ENCODE measurements at regions not wholly inside any gene's neighbourhood (a gene's known extent, or its start where the extent isn't known, plus 50 kb on each side); places are given as distances from the start of the nearest gene placed in this dataset.

- TF ChIP-seq POLR2A (IDR thresholded peaks at IDR 0.05) (no peak), CTCF (IDR thresholded peaks at IDR 0.05) (no peak)
- intact Hi-C loops (cut with DNase I): no loop called here
- Histone ChIP-seq H3K9me3 (no peaks in the 10 kb centered on the region), H3K36me3 (no peaks in the 10 kb centered on the region), H3K27me3 (no peaks in the 10 kb centered on the region), H3K27ac (peak overlapping the region in 1 of 3 donors; percentile 14), H3K4me3 (replicated peaks in 1 of 3) (no peak overlapping the region), H3K4me1 (peaks cover 7 to 9% of the 10 kb centered on the region in 2 donors)
- WGBS, 2 donors: 53 to 62% methylated on average over 3 of the region's 3 CpGs
- no peak for DNase-seq
Observed at GRCh38 chr10:81215498-81215897, 659.5 kb upstream of the NRG3 start.

DNA sequence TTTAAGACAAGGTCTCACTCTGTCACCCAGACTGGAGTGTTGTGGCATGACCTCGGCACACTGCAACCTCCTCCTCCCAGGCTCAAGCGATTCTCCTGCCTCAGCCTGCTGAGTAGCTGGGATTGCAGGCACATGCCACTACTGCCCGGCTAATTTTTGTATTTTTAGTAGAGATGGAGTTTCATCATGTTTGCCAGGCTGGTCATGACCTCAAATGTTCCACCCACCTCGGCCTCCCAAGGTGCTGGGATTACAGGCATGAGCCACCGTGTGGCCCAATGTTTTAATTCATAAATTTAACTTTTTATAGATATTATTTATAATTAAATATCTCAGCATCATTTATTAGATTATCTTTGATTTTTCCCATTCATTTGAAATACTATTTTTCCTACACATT, 658.0 kb upstream of the NRG3 start:
- 89 to 93% methylated on average over 5 of the region's 5 CpGs for WGBS, 2 donors
- DNase-seq: no peak
- Histone ChIP-seq H3K27ac (no peak overlapping the region), H3K27me3 (no peaks in the 10 kb centered on the region), H3K9me3 (no peaks in the 10 kb centered on the region), H3K4me3 (replicated peaks in 1 of 3) (no peak overlapping the region), H3K36me3 (no peaks in the 10 kb centered on the region), H3K4me1 (peaks cover 7 to 9% of the 10 kb centered on the region in 2 donors)
- intact Hi-C loops (cut with DNase I): no loop called here
- TF ChIP-seq CTCF (IDR thresholded peaks at IDR 0.05) (no peak), POLR2A (IDR thresholded peaks at IDR 0.05) (no peak)

DNA sequence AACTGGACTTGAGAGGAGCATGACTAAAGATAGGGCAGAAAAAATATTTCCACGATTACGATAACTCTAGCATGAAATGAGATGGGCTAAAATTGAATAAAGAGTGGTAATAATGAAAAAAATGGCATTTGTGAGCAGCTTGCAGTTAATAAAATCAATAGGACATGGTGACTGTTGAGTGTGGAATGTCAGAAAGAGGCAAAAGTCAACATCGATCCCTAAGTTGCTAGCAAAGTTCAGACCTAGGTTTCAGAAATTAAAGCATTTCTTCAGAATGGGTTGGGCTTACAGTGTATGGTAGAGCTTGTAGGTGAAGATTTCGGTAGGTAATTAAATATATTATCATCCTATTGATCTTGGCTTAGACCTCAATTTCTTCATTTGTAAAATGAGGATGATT, 656.7 kb upstream of the NRG3 start:
- DNase-seq: no peak
- no peak overlapping the region for H3K27ac ChIP-seq
- H3K4me1 ChIP-seq: peaks cover 4 to 9% of the 10 kb centered on the region in 2 donors
- TF ChIP-seq POLR2A (IDR thresholded peaks at IDR 0.05) (no peak), CTCF (IDR thresholded peaks at IDR 0.05) (no peak)
- intact Hi-C loops (cut with DNase I): no loop called here
- no peaks in the 10 kb centered on the region for H3K36me3 ChIP-seq
- no peak overlapping the region for H3K4me3 ChIP-seq (replicated peaks in 1 of 3)
- H3K9me3 ChIP-seq: no peaks in the 10 kb centered on the region
- no peaks in the 10 kb centered on the region for H3K27me3 ChIP-seq
- WGBS, 2 donors: 93% methylated on average over 4 of the region's 4 CpGs

DNA sequence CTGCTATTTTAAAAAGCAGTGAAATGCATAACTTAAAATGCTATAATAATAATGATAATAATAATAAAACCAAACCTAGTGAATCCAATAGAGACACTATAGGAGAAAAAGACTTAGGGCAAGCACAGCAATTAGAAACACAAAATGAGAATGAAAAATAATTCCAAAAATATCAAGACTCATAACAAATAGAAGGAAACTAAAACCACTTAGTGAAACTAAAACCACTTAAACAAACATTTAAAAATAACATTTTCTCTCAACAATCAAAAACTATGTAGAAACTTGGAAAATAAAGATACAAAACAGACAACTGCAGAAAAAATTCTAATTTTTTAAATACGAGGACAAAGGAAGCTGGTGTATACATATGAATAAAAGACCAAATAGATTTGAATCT, 655.2 kb upstream of the NRG3 start:
- H3K36me3 ChIP-seq: no peaks in the 10 kb centered on the region
- no peaks in the 10 kb centered on the region for H3K27me3 ChIP-seq
- H3K4me3 ChIP-seq (replicated peaks in 1 of 3): no peak overlapping the region
- WGBS, 2 donors: 34 to 52% methylated on average over 1 of the region's 1 CpG
- intact Hi-C loops (cut with DNase I): no loop called here
- peaks cover 0 to 9% of the 10 kb centered on the region in 2 donors for H3K4me1 ChIP-seq
- no peak for DNase-seq
- H3K9me3 ChIP-seq: no peaks in the 10 kb centered on the region
- no peak for TF ChIP-seq CTCF (IDR thresholded peaks at IDR 0.05)
- no peak for TF ChIP-seq POLR2A (IDR thresholded peaks at IDR 0.05)
- peak overlapping the region in 1 of 3 donors; percentile 55 for H3K27ac ChIP-seq

- Histone ChIP-seq H3K9me3 (no peaks in the 10 kb centered on the region), H3K4me3 (replicated peaks in 1 of 3) (no peak overlapping the region), H3K27me3 (no peaks in the 10 kb centered on the region), H3K4me1 (peaks cover 16 to 25% of the 10 kb centered on the region in 2 donors), H3K36me3 (no peaks in the 10 kb centered on the region), H3K27ac (peak overlapping the region in 1 of 3 donors; percentile 34)
- TF ChIP-seq CTCF (IDR thresholded peaks at IDR 0.05) (no peak), POLR2A (IDR thresholded peaks at IDR 0.05) (no peak)
- 22 to 30% methylated on average over 3 of the region's 3 CpGs for WGBS, 2 donors
- intact Hi-C loops (cut with DNase I): no loop called here
- DNase-seq: no peak
Observed at GRCh38 chr10:81248886-81249285, 626.1 kb upstream of the NRG3 start.
